ENCODE measurements at regions not wholly inside any gene's neighbourhood (a gene's known extent, or its start where the extent isn't known, plus 50 kb on each side); places are given as distances from the start of the nearest gene placed in this dataset.

GRCh38 chr2:203650860-203651613 is 55.4 kb upstream of the CD28 start:
- TF ChIP-seq EZH2 (IDR thresholded peaks at IDR 0.05) = no peak
- TF ChIP-seq POLR2AphosphoS5 (IDR thresholded peaks at IDR 0.05; ENCODE audit: borderline replicate concordance, low read depth, low read length) = no peak
